NCI-H1930 (cell line): ENCODE measurements at regions not wholly inside any gene's neighbourhood (a gene's known extent, or its start where the extent isn't known, plus 50 kb on each side); places are given as distances from the start of the nearest gene placed in this dataset.

Source experiments
- DNase-seq, 2 experiments: peaks; one replicate each; lab custom pipeline; 2025; lab: John Stamatoyannopoulos, UW

- no peak for DNase-seq
These were observed 611.1 kb downstream of the BRINP3 start for GRCh38 chr1:189866606-189867005.

- no peak for DNase-seq
These were observed 609.6 kb downstream of the BRINP3 start for GRCh38 chr1:189868021-189868420.

GRCh38 chr1:189874715-189875435, 602.8 kb downstream of the BRINP3 start:
- DNase-seq, result no peak

- no peak for DNase-seq
These were observed 597.5 kb downstream of the BRINP3 start for GRCh38 chr1:189880135-189880534.

- DNase-seq, result peak; percentile 1 to 21
These were observed 577.8 kb downstream of the BRINP3 start for GRCh38 chr1:189899686-189900425.

- DNase-seq, result no peak
These were observed 573.2 kb downstream of the BRINP3 start for GRCh38 chr1:189904509-189904908.

- DNase-seq, result no peak
These were observed 569.6 kb downstream of the BRINP3 start for GRCh38 chr1:189908113-189908512.

- DNase-seq, result no peak
These were observed 556.1 kb downstream of the BRINP3 start for GRCh38 chr1:189921613-189922012.

- no peak for DNase-seq
These were observed 550.0 kb downstream of the BRINP3 start for GRCh38 chr1:189927641-189928040.

GRCh38 chr1:189929501-189930099, 548.1 kb downstream of the BRINP3 start:
- DNase-seq, result no peak

- DNase-seq, result no peak
These were observed 540.8 kb downstream of the BRINP3 start for GRCh38 chr1:189936861-189937260.

- DNase-seq, result no peak
These were observed 537.7 kb downstream of the BRINP3 start for GRCh38 chr1:189939967-189940366.

- no peak for DNase-seq
These were observed 535.7 kb downstream of the BRINP3 start for GRCh38 chr1:189941922-189942321.

GRCh38 chr1:189958756-189959155, 518.9 kb downstream of the BRINP3 start:
- DNase-seq, result no peak

- no peak for DNase-seq
These were observed 516.9 kb downstream of the BRINP3 start for GRCh38 chr1:189960769-189961168.

GRCh38 chr1:189962181-189962580, 515.5 kb downstream of the BRINP3 start:
- DNase-seq, result no peak

GRCh38 chr1:189970331-189971230, 507.1 kb downstream of the BRINP3 start:
- DNase-seq, result no peak

- no peak for DNase-seq
These were observed 506.0 kb downstream of the BRINP3 start for GRCh38 chr1:189971656-189972055.

GRCh38 chr1:189977184-189977583, 500.5 kb downstream of the BRINP3 start:
- no peak for DNase-seq

- DNase-seq, result no peak
These were observed 494.3 kb downstream of the BRINP3 start for GRCh38 chr1:189983166-189983890.

- DNase-seq, result no peak
These were observed 491.1 kb downstream of the BRINP3 start for GRCh38 chr1:189986516-189986915.
